AG04449 (cell line): ENCODE measurements at regions not wholly inside any gene's neighbourhood (a gene's known extent, or its start where the extent isn't known, plus 50 kb on each side); places are given as distances from the start of the nearest gene placed in this dataset.

ENCODE experiments used
- CTCF ChIA-PET: fragments of 350-600 bp; formaldehyde crosslinking; extraction: SDS; loops from one replicate; lab custom pipeline; 2021; ENCODE audit warnings: antibody characterized with exemption; lab: Yijun Ruan, JAX
- POLR2A ChIA-PET: fragments of 400-600, 350-600 bp; formaldehyde crosslinking; extraction: SDS; loops from one replicate; lab custom pipeline; 2020; ENCODE audit warnings: antibody characterized with exemption, inconsistent platforms; lab: Yijun Ruan, JAX
- DNase-seq: peaks from one replicate; pipeline ENCODE4 v3.0.0-alpha.2; 2010; ENCODE audit warnings: low read depth, low spot score
- H3K4me3 ChIP-seq: 2 replicates; pipeline ENCODE4 v1.5.1; 2011; ENCODE audit warnings: low read depth, mild to moderate bottlenecking, control low read depth, low read length
- TF ChIP-seq, protein P1 (sequence below): IDR thresholded peaks from one replicate; pipeline ENCODE4 v1.5.1; 2011; ENCODE audit warnings: mild to moderate bottlenecking, moderate library complexity, low read length, control low read depth, inconsistent platforms; ENCODE audit not compliant: insufficient read depth; ENCODE audit errors: missing control alignments

DNA sequence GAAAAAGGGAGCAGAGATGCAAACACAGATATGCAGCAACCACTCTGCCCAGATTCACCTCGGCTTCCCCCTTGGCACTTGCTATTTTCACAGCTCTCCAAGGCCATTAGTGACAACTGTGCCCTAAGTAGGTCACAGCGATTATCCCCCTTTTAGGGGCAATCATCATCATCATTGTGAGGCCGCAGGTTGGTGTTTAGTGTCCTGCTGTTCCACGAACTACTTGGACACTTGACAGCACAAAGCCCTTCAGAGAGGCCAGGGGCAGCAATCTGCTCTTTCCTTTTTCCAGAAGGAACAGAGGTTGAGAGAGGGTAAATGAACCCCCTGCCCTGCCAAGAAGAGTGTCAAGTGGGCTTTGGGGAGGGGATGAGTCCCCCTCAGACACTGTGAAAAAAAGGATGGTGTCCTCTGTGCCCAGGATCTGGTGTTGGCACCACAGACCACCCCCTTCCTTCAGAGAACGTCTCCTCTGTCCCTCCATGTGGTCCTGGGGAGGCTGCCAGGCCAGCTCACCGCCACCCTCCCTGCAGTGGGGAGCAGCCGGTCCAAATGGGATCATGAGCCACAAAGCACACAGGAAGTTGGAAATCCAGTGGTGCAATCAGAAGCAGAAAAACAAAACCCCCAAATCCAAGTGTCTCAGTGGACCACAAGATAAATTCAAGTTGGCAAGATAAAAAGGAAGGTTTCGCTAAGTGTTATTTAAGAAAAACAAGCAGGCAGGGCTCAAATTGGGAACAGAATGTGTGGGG is 78.4 kb upstream of the MED9 start:
- CTCF ChIA-PET, result interaction anchor here (1.3 to 1.4 kb wide), 2 partner anchors 37 to 43 kb away, joined by 3 to 4 read pairs; no protein-coding TSS in a partner anchor
- POLR2A ChIA-PET, result no interaction called here
- no peak overlapping the region for H3K4me3 ChIP-seq
- TF ChIP-seq, protein P1, sequence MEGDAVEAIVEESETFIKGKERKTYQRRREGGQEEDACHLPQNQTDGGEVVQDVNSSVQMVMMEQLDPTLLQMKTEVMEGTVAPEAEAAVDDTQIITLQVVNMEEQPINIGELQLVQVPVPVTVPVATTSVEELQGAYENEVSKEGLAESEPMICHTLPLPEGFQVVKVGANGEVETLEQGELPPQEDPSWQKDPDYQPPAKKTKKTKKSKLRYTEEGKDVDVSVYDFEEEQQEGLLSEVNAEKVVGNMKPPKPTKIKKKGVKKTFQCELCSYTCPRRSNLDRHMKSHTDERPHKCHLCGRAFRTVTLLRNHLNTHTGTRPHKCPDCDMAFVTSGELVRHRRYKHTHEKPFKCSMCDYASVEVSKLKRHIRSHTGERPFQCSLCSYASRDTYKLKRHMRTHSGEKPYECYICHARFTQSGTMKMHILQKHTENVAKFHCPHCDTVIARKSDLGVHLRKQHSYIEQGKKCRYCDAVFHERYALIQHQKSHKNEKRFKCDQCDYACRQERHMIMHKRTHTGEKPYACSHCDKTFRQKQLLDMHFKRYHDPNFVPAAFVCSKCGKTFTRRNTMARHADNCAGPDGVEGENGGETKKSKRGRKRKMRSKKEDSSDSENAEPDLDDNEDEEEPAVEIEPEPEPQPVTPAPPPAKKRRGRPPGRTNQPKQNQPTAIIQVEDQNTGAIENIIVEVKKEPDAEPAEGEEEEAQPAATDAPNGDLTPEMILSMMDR, result no peak
- no peak for DNase-seq

DNA sequence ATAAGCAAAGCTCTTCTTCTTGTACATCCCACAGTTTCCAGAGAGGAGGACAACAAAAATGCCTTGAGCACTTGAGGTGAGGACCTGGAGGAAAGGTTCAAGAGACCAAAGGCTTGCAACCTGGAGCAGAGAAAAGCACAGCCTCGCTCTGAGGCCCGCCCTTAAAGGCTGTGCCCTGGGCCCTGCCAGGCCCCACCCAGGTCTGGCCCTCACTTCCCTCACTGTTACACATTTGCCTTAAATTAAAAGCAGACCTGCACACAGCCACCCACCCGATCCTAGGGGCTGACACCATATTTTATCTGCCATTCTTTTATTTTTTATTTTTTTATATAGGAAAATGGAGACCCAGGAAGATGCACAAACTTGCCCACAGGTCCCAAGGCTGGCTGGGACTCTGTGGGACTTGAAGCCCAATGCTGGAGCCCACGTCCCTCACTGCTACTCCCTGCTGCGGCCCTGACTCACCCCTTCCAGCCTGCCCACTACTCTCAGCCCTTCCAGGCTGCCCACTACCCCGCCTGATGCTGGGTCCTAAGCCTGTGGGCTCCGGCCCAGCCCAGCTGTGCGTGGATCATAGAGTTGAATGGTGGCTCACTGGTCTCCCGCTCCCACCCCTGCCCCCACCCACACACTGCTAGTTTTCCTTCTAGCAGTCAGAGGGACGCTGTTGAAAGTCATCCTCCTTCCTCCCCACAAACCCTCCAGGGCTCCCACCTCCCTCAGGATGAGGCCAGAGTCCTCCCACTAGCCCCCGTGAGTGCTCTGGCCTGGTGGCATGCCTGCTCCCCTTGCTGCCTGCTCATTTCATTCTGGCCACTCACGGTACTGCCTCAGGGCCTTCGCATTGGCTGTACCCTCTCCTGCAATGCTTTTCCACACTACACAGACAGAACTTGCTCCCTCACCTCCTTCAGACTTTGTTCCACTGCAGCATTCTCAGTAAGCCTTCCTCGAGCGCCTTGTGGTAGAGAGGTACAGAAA is 77.6 kb upstream of the MED9 start:
- TF ChIP-seq, protein P1, result no peak
- DNase-seq, result no peak
- POLR2A ChIA-PET, result no interaction called here
- H3K4me3 ChIP-seq, result no peak overlapping the region
- CTCF ChIA-PET, result interaction anchor here (0.9 to 1.3 kb wide), 2 partner anchors 44 to 98 kb away, joined by 3 read pairs; no protein-coding TSS in a partner anchor

DNA sequence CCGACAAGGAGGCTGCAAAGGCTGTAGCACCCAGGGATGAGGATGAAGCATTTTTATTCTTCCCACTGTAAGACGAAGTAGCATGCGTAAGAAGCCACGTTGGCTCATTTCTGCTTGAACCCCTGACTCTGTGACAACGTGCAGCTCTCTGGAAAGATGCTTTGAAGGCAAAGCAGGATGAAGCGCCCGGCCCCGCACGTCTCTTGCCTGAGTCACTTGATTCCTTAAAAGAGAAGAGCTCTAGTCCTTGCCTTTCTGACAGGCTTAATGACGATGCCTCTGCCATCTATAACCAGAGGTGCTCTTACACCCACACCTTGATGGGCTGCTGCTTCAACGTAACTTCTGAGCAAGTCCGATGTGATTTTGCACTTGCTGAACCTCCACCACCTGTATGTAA is 76.7 kb upstream of the MED9 start:
- CTCF ChIA-PET, result interaction anchor here (0.9 kb wide), 1 partner anchor 97 kb away, joined by 3 read pairs; no protein-coding TSS in a partner anchor
- no peak overlapping the region for H3K4me3 ChIP-seq
- no peak for DNase-seq
- POLR2A ChIA-PET, result interaction anchor here (0.7 kb wide), 1 partner anchor 115 kb away, joined by 3 read pairs; no protein-coding TSS in a partner anchor
- TF ChIP-seq, protein P1, result no peak

DNA sequence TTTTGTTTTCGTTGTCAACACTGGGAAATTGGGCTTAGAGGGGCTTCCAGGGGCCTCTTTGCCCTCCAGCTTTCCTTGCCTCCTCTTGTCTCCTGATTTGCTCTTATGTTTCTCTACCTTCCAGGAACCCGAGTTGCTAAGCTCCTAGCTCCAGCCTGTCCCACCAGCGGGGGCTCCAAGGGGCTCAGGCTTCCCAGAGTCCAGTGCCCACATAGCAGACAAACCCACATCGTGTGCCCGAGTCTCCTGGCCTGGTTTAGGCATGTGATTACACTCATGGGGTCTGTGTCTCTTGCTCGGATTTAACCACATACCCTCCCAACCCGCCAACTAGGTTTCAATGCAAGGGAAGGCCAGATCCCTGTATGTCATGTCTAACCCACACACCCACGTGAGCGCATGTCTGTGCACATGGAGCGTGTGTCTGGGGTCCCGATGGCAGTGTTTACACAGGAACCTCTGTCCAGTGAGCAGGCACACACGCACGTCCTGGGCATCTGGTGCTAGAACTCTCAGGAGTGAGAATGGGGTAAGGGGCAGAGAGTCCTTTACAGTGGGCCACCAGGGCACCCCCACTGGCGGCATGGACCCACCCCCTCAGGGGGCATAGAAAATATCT is 76.1 kb upstream of the MED9 start:
- DNase-seq, result no peak
- TF ChIP-seq, protein P1, result no peak
- no peak overlapping the region for H3K4me3 ChIP-seq
- CTCF ChIA-PET, result interaction anchor here (0.9 kb wide), 1 partner anchor 96 kb away, joined by 3 read pairs; no protein-coding TSS in a partner anchor
- POLR2A ChIA-PET, result interaction anchor here (0.7 kb wide), 1 partner anchor 115 kb away, joined by 3 read pairs; no protein-coding TSS in a partner anchor

DNA sequence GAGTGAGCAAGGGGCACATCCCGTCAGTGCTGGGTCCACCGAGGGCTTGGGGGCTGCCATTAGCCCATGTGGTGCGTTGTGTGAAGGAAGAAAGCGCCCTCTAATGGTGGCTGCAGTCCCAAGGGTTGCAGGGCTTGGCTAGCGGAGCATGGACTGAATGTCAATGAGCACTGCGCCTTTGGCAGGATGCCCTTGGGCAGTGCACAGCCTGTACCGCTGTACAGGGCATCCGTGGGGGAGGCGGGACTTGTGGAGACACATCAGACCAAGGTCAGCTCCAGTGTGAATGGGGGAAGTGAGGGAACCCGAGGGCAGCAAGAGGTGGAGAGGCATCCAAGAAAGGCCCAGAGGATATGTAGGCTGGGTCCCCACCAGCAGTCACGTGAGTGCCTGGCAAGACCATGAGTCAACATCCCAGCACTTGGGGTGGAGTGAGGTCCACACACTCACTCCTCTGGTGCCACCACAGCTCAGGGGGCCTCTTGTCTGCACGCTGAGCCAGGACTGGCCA is 75.5 kb upstream of the MED9 start:
- H3K4me3 ChIP-seq, result no peak overlapping the region
- no peak for DNase-seq
- TF ChIP-seq, protein P1, result no peak
- ChIA-PET CTCF (no interaction called here), POLR2A (no interaction called here)
